ENCODE measurements at regions not wholly inside any gene's neighbourhood (a gene's known extent, or its start where the extent isn't known, plus 50 kb on each side); places are given as distances from the start of the nearest gene placed in this dataset.

DNA sequence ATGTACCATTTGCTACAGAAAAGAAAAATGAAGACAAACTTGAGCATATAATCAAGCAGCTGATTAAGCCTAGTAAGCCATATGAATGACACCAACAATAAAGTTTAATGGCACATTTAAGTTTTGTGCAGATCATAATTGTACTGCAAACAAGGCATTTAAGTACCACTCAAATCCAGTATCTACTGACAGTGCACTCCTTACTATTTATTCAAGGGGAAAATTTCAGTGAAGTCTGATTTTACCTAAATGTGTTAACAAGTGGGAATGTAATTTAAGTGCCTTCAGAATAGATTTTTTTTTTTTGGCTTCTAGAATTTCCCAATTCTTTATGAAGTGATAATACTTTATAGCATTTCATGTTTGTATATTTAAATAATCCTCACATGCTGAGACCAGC, 341.0 kb upstream of the POU5F2 start:
- no peaks in the 10 kb centered on the region for H3K27me3 ChIP-seq
- H3K4me3 ChIP-seq = no peak overlapping the region
- no peaks in the 10 kb centered on the region for H3K9me3 ChIP-seq
- intact Hi-C loops (cut with DNase I) = no loop called here
- DNase-seq (ENCODE audit: extremely low spot score) = no peak
- TF ChIP-seq, protein P1, sequence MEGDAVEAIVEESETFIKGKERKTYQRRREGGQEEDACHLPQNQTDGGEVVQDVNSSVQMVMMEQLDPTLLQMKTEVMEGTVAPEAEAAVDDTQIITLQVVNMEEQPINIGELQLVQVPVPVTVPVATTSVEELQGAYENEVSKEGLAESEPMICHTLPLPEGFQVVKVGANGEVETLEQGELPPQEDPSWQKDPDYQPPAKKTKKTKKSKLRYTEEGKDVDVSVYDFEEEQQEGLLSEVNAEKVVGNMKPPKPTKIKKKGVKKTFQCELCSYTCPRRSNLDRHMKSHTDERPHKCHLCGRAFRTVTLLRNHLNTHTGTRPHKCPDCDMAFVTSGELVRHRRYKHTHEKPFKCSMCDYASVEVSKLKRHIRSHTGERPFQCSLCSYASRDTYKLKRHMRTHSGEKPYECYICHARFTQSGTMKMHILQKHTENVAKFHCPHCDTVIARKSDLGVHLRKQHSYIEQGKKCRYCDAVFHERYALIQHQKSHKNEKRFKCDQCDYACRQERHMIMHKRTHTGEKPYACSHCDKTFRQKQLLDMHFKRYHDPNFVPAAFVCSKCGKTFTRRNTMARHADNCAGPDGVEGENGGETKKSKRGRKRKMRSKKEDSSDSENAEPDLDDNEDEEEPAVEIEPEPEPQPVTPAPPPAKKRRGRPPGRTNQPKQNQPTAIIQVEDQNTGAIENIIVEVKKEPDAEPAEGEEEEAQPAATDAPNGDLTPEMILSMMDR (IDR thresholded peaks at IDR 0.05) = no peak
- TF ChIP-seq POLR2AphosphoS5 (IDR thresholded peaks at IDR 0.05) = no peak
- no peak for TF ChIP-seq EP300 (IDR thresholded peaks at IDR 0.05)
- TF ChIP-seq POLR2A (IDR thresholded peaks at IDR 0.05; ENCODE audit: low read depth) = no peak
- H3K36me3 ChIP-seq = no peaks in the 10 kb centered on the region
- H3K4me1 ChIP-seq = peaks cover 9 to 11% (median 10%) of the 10 kb centered on the region in 4 donors
- no peak overlapping the region for H3K27ac ChIP-seq (replicated peaks in 1 of 4)

DNA sequence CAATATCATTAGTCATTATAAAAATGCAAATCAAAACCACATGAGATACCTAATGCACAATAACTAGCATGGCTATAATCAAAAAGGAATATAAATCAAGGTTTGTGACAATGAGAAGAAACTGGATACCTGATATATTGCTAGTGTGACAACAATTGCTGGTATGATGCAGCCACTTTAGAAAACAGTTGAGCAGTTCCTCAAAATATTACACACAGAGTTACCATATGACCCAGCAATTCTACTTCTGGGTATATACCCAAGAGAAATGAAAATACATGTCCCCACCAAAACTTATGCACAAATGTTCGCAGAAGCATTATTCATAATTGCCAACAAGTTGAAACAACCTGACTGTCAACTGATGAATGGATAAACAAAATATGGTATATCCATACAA, 339.7 kb upstream of the POU5F2 start:
- TF ChIP-seq POLR2AphosphoS5 (IDR thresholded peaks at IDR 0.05) (no peak), EP300 (IDR thresholded peaks at IDR 0.05) (no peak)
- TF ChIP-seq, protein P1 (IDR thresholded peaks at IDR 0.05) = no peak
- no peaks in the 10 kb centered on the region for H3K27me3 ChIP-seq
- peaks cover 9 to 15% (median 11%) of the 10 kb centered on the region in 4 donors for H3K4me1 ChIP-seq
- no peaks in the 10 kb centered on the region for H3K36me3 ChIP-seq
- WGBS = 97% methylated on average over 1 of the region's 1 CpG
- intact Hi-C loops (cut with DNase I) = no loop called here
- H3K4me3 ChIP-seq = no peak overlapping the region
- no peaks in the 10 kb centered on the region for H3K9me3 ChIP-seq
- no peak overlapping the region for H3K27ac ChIP-seq (replicated peaks in 1 of 4)
- DNase-seq (ENCODE audit: extremely low spot score) = no peak

DNA sequence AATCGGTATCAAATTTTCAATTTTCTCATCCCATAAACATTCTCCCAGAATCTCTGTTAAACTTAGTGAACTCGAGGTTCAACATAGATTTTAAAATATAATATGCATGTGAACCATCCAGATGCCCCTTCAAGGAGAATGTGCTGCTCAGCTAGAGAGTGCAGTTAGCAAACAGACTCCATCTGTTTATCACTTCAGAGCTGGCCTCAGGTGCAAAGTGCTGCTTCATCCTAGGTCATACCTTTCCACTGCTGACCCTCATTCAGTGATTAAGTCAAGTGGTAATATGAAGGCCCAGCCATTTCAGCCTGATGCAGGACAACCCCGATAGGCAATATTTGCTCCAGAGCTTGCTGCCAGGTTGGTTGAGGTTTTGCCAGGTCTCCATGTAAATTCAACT, 339.0 kb upstream of the POU5F2 start:
- H3K4me3 ChIP-seq = no peak overlapping the region
- WGBS = 88% methylated on average over 3 of the region's 3 CpGs
- H3K9me3 ChIP-seq = no peaks in the 10 kb centered on the region
- no peaks in the 10 kb centered on the region for H3K27me3 ChIP-seq
- no peak overlapping the region for H3K27ac ChIP-seq (replicated peaks in 1 of 4)
- no peak for DNase-seq (ENCODE audit: extremely low spot score)
- TF ChIP-seq, protein P1 (IDR thresholded peaks at IDR 0.05) = no peak
- TF ChIP-seq POLR2AphosphoS5 (IDR thresholded peaks at IDR 0.05) (no peak), POLR2A (IDR thresholded peaks at IDR 0.05; ENCODE audit: low read depth) (no peak), EP300 (IDR thresholded peaks at IDR 0.05) (no peak)
- peaks cover 10 to 15% (median 11%) of the 10 kb centered on the region in 4 donors for H3K4me1 ChIP-seq
- H3K36me3 ChIP-seq = no peaks in the 10 kb centered on the region
- intact Hi-C loops (cut with DNase I) = no loop called here

DNA sequence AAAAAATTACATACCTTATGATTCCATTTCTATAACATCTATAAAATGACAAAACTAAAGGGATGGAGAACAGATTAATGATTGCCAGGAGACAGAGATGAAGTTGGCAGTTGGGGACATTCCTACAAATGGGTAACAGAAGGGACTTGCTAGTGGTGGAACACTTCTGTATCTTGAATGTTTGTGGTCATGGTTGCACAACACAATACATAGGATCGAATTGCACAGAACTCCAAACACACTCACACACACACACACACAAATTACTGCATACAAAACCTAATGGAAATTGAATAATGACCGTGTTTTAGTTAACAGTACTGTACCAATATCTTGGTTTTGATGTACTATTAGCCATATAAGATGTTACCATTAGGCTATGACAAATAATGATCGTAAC, 330.7 kb upstream of the POU5F2 start:
- H3K27ac ChIP-seq (replicated peaks in 1 of 4) = no peak overlapping the region
- peaks cover 0 to 10% (median 9%) of the 10 kb centered on the region in 4 donors for H3K9me3 ChIP-seq
- H3K27me3 ChIP-seq = no peaks in the 10 kb centered on the region
- peaks cover 0 to 7% (median 0%) of the 10 kb centered on the region in 4 donors for H3K36me3 ChIP-seq
- DNase-seq (ENCODE audit: extremely low spot score) = no peak
- TF ChIP-seq POLR2A (IDR thresholded peaks at IDR 0.05; ENCODE audit: low read depth) (no peak), POLR2AphosphoS5 (IDR thresholded peaks at IDR 0.05) (no peak), EP300 (IDR thresholded peaks at IDR 0.05) (no peak)
- TF ChIP-seq, protein P1 (IDR thresholded peaks at IDR 0.05) = no peak
- intact Hi-C loops (cut with DNase I) = no loop called here
- WGBS = 99% methylated on average over 3 of the region's 3 CpGs
- H3K4me3 ChIP-seq = no peak overlapping the region
- peaks cover 0 to 18% (median under 1%) of the 10 kb centered on the region in 4 donors for H3K4me1 ChIP-seq

Data from esophagus muscularis mucosa (tissue), 4 donors.